ENCODE measurements at regions not wholly inside any gene's neighbourhood (a gene's known extent, or its start where the extent isn't known, plus 50 kb on each side); places are given as distances from the start of the nearest gene placed in this dataset.

- peaks cover 16 to 37% of the 10 kb centered on the region in 2 experiments; a peak in 3 of 4 replicates for H3K9me3 ChIP-seq (ENCODE audit: control insufficient read depth in 1 of 2, insufficient read depth in 1 of 2, low read depth in 1 of 2, low read length in 2 of 2)
- DNase-seq (ENCODE audit: low read depth, low spot score), result no peak
- H3K27me3 ChIP-seq (ENCODE audit: insufficient read depth, low read length), result no peaks in the 10 kb centered on the region
- intact Hi-C loops (cut with micrococcal nuclease), result no loop called here
- H3K4me1 ChIP-seq (ENCODE audit: control insufficient read depth in 1 of 2, insufficient read depth in 2 of 2, low read length in 2 of 2), result no peaks in the 10 kb centered on the region
- ChIA-PET POLR2A (no interaction called here), RAD21 (ENCODE audit: low non-redundant PET in 1 of 2, low total read pairs in 2 of 2, uncharacterized antibody in 2 of 2, unreplicated experiment in 2 of 2) (no interaction called here), CTCF (no interaction called here)
- no peak overlapping the region for H3K27ac ChIP-seq (ENCODE audit: low read depth, low read length)
- no peak overlapping the region for H3K9ac ChIP-seq (ENCODE audit: low read length)
- H3K4me2 ChIP-seq (ENCODE audit: low read length), result no peak overlapping the region
- ATAC-seq, result no peak
- BruUV-seq (replicated peaks), result no TSS peak
- H3K4me3 ChIP-seq (replicated peaks in 1 of 2; ENCODE audit: low read depth in 1 of 2, low read length in 2 of 2), result no peak overlapping the region
- no peaks in the 10 kb centered on the region for H3K79me2 ChIP-seq (ENCODE audit: insufficient read depth, low read length)
- H4K20me1 ChIP-seq (ENCODE audit: insufficient read depth), result no peaks in the 10 kb centered on the region
- H2AFZ ChIP-seq (ENCODE audit: low read depth, low read length, poor library complexity, severe bottlenecking), result no peak overlapping the region
- H3K9me2 ChIP-seq (ENCODE audit: insufficient read depth), result no peaks in the 10 kb centered on the region
- H3K36me3 ChIP-seq (ENCODE audit: control insufficient read depth in 1 of 2, insufficient read depth in 2 of 2, low read length in 2 of 2), result no peaks in the 10 kb centered on the region
- TF ChIP-seq ELF1 (IDR thresholded peaks at IDR 0.05; ENCODE audit: borderline replicate concordance, low read depth) (no peak), EGR1 (IDR thresholded peaks at IDR 0.05; ENCODE audit: low read depth) (no peak)
Observed at GRCh38 chr16:79407005-79407404, 193.5 kb downstream of the MAF start.

DNA sequence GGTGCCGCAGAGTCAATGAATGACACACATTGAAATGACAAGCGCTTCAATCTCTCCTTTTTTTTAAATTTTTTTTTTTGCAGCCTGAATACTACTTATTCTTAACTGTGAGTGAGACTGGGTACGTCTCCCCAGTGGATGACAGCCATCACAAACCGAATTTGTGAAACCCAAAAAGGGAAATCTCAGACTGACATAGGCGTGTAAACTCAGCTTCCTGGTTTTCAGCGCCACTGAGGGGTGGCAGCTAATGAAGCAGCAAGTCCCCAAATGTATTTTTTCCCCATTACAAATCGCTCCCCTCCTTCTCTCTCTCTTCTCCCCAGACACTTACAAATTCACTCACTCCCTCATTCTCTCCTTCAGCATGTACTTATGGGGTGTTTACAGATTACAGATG is 196.0 kb downstream of the MAF start:
- ChIA-PET RAD21 (ENCODE audit: low non-redundant PET in 1 of 2, low total read pairs in 2 of 2, uncharacterized antibody in 2 of 2, unreplicated experiment in 2 of 2) (no interaction called here), CTCF (no interaction called here), POLR2A (no interaction called here)
- H3K4me2 ChIP-seq (ENCODE audit: low read length), result no peak overlapping the region
- H3K4me1 ChIP-seq (ENCODE audit: control insufficient read depth in 1 of 2, insufficient read depth in 2 of 2, low read length in 2 of 2), result no peaks in the 10 kb centered on the region
- no peaks in the 10 kb centered on the region for H3K36me3 ChIP-seq (ENCODE audit: control insufficient read depth in 1 of 2, insufficient read depth in 2 of 2, low read length in 2 of 2)
- intact Hi-C loops (cut with micrococcal nuclease), result no loop called here
- H3K9me2 ChIP-seq (ENCODE audit: insufficient read depth), result no peaks in the 10 kb centered on the region
- H3K9ac ChIP-seq (ENCODE audit: low read length), result no peak overlapping the region
- ATAC-seq, result no peak
- TF ChIP-seq POLR2AphosphoS5 (IDR thresholded peaks at IDR 0.05; ENCODE audit: low read depth, low read length), result no peak
- no peak for TF ChIP-seq RAD21 (IDR thresholded peaks at IDR 0.05; ENCODE audit: low read depth)
- TF ChIP-seq YY1 (IDR thresholded peaks at IDR 0.05; ENCODE audit: extremely low read depth, insufficient replicate concordance, low read depth, low read length), result no peak
- TF ChIP-seq SIN3A (IDR thresholded peaks at IDR 0.05; ENCODE audit: low read depth), result no peak
- TF ChIP-seq CEBPB (IDR thresholded peaks at IDR 0.05; ENCODE audit: low read depth), result no peak
- no peaks in the 10 kb centered on the region for H3K79me2 ChIP-seq (ENCODE audit: insufficient read depth, low read length)
- no TSS peak for BruUV-seq (replicated peaks)
- H4K20me1 ChIP-seq (ENCODE audit: insufficient read depth), result no peaks in the 10 kb centered on the region
- H3K27ac ChIP-seq (ENCODE audit: low read depth, low read length), result no peak overlapping the region
- H2AFZ ChIP-seq (ENCODE audit: low read depth, low read length, poor library complexity, severe bottlenecking), result no peak overlapping the region
- no peak for DNase-seq (ENCODE audit: low read depth, low spot score)
- peaks cover 19 to 38% of the 10 kb centered on the region in 2 experiments; a peak in 3 of 4 replicates for H3K9me3 ChIP-seq (ENCODE audit: control insufficient read depth in 1 of 2, insufficient read depth in 1 of 2, low read depth in 1 of 2, low read length in 2 of 2)
- no peaks in the 10 kb centered on the region for H3K27me3 ChIP-seq (ENCODE audit: insufficient read depth, low read length)
- H3K4me3 ChIP-seq (replicated peaks in 1 of 2; ENCODE audit: low read depth in 1 of 2, low read length in 2 of 2), result no peak overlapping the region
